A172 (cell line): ENCODE measurements at regions not wholly inside any gene's neighbourhood (a gene's known extent, or its start where the extent isn't known, plus 50 kb on each side); places are given as distances from the start of the nearest gene placed in this dataset.

Experiments
- DNase-seq: peaks from one replicate; pipeline ENCODE4 v3.0.0-alpha.2; 2015; ENCODE audit warnings: low spot score

GRCh38 chrY:15650056-15650455 is 1125.7 kb downstream of the NLGN4Y start:
- no peak for DNase-seq

GRCh38 chrY:15688531-15688930 is 1164.2 kb downstream of the NLGN4Y start:
- peak; percentile 1 for DNase-seq

- peak; percentile 13 for DNase-seq
Observed at GRCh38 chrY:15689994-15690393, 1165.7 kb downstream of the NLGN4Y start.

- DNase-seq = no peak
Observed at GRCh38 chrY:15702131-15702530, 1177.8 kb downstream of the NLGN4Y start.

- DNase-seq = no peak
Observed at GRCh38 chrY:15704906-15705305, 1180.6 kb downstream of the NLGN4Y start.

GRCh38 chrY:15749533-15750433 is 1225.5 kb downstream of the NLGN4Y start:
- DNase-seq = peak; percentile 95

GRCh38 chrY:15751001-15751400 is 1226.7 kb downstream of the NLGN4Y start:
- DNase-seq = no peak

GRCh38 chrY:15756266-15756665 is 1231.9 kb downstream of the NLGN4Y start:
- no peak for DNase-seq

GRCh38 chrY:15773579-15773978 is 1249.2 kb downstream of the NLGN4Y start:
- DNase-seq = no peak

- no peak for DNase-seq
Observed at GRCh38 chrY:15775880-15776279, 1251.6 kb downstream of the NLGN4Y start.

GRCh38 chrY:15779891-15780290 is 1255.6 kb downstream of the NLGN4Y start:
- no peak for DNase-seq

GRCh38 chrY:15800021-15800420 is 1275.7 kb downstream of the NLGN4Y start:
- DNase-seq = peak; percentile 62

- DNase-seq = no peak
Observed at GRCh38 chrY:15805985-15806384, 1281.7 kb downstream of the NLGN4Y start.

GRCh38 chrY:15814241-15814640 is 1289.9 kb downstream of the NLGN4Y start:
- no peak for DNase-seq
